Endothelial cell (in vitro differentiated cells): ENCODE measurements at regions not wholly inside any gene's neighbourhood (a gene's known extent, or its start where the extent isn't known, plus 50 kb on each side); places are given as distances from the start of the nearest gene placed in this dataset.

ENCODE experiments used
- DNase-seq: peaks from one replicate; pipeline ENCODE4 v3.0.0; 2021; ENCODE audit warnings: low spot score
- H3K27ac Mint-ChIP-seq: one replicate; pipeline ENCODE4 v1.8.0; 2021; ENCODE audit warnings: mixed read lengths, inconsistent platforms; ENCODE audit not compliant: unreplicated experiment
- H3K27me3 Mint-ChIP-seq: one replicate; pipeline ENCODE4 v1.8.0; 2021; ENCODE audit warnings: mild to moderate bottlenecking, moderate library complexity, mixed read lengths, inconsistent platforms; ENCODE audit not compliant: unreplicated experiment
- H3K36me3 Mint-ChIP-seq: one replicate; pipeline ENCODE4 v1.8.0; 2021; ENCODE audit warnings: mild to moderate bottlenecking, low read depth, mixed read lengths, inconsistent platforms; ENCODE audit not compliant: unreplicated experiment
- H3K4me1 Mint-ChIP-seq: one replicate; pipeline ENCODE4 v1.8.0; 2021; ENCODE audit warnings: mild to moderate bottlenecking, mixed read lengths, inconsistent platforms; ENCODE audit not compliant: unreplicated experiment
- H3K4me3 Mint-ChIP-seq: one replicate; pipeline ENCODE4 v1.8.0; 2021; ENCODE audit warnings: mild to moderate bottlenecking, mixed read lengths, inconsistent platforms; ENCODE audit not compliant: unreplicated experiment
- H3K9me3 Mint-ChIP-seq: one replicate; pipeline ENCODE4 v1.8.0; 2021; ENCODE audit warnings: mixed read lengths, inconsistent platforms; ENCODE audit not compliant: unreplicated experiment
- TF ChIP-seq, protein P1 (sequence below): fragments of 200-600 bp; sonication (generic); IDR thresholded peaks from one replicate; pipeline ENCODE4 v1.5.0; 2021; ENCODE audit warnings: antibody characterized with exemption; ENCODE audit not compliant: unreplicated experiment

DNA sequence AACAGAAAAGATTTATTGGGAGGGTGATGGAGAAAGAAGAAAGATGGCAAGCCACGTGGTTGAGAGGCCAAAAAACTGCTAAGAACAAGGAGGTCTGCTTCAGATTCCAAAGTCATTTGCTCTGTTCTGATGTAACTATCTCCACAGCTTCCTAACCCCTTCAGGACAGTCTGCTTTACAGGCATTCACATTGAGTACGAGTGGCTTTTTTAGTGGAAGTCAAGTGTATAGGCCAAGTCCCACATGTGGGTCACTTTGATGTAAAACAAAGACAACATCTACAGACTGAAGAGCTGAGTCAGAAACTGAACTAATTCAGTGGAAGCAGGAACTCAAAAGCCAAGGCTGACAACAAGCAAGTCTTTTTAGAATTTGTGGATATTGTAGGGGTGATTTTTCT lies 128.7 kb upstream of the F3 start:
- H3K27me3 Mint-ChIP-seq, result peaks cover 4% of the 10 kb centered on the region
- peaks cover 22% of the 10 kb centered on the region for H3K4me1 Mint-ChIP-seq
- no peaks in the 10 kb centered on the region for H3K9me3 Mint-ChIP-seq
- TF ChIP-seq, protein P1, sequence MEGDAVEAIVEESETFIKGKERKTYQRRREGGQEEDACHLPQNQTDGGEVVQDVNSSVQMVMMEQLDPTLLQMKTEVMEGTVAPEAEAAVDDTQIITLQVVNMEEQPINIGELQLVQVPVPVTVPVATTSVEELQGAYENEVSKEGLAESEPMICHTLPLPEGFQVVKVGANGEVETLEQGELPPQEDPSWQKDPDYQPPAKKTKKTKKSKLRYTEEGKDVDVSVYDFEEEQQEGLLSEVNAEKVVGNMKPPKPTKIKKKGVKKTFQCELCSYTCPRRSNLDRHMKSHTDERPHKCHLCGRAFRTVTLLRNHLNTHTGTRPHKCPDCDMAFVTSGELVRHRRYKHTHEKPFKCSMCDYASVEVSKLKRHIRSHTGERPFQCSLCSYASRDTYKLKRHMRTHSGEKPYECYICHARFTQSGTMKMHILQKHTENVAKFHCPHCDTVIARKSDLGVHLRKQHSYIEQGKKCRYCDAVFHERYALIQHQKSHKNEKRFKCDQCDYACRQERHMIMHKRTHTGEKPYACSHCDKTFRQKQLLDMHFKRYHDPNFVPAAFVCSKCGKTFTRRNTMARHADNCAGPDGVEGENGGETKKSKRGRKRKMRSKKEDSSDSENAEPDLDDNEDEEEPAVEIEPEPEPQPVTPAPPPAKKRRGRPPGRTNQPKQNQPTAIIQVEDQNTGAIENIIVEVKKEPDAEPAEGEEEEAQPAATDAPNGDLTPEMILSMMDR, result no peak
- no peaks in the 10 kb centered on the region for H3K36me3 Mint-ChIP-seq
- no peak overlapping the region for H3K4me3 Mint-ChIP-seq
- DNase-seq, result no peak
- H3K27ac Mint-ChIP-seq, result no peak overlapping the region

DNA sequence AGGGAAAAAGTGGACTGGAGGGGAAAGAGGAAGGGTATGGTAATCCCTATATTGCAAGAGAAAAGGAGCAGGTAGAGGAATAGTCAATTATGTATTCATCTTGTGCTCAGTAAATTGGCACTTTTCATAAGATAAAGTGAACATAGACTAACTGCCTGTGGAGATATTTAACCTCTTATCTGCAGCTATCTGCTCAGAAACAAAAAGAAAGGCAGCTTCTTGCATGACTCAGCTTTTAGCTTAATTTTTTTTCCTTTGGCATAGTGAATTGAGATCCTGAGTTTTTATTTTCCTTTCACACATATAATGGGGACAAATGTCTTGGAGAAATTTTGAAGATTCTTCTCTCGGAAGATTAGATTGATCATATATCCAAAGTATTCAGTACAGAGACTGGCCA lies 127.6 kb upstream of the F3 start:
- Mint-ChIP-seq H3K36me3 (no peaks in the 10 kb centered on the region), H3K27ac (no peak overlapping the region)

DNA sequence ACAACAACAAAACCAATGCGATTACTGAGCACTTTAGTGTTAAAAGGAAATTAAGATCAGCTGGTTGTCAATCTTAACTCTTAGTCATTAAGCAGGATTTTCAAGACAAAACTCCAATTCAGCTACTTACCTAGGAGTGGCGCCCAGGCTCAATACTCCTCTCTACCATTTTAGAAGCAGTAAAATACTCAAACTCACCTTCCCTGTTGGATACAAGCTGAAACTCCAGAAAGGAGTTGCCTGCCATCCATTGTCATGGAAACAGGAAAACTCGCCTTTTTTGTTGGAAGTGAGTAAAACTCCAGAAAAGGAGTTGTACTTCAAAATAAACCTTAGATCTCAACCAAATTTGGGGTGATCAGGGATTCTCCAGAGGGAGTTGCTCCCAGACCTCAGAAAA lies 127.0 kb upstream of the F3 start:
- Mint-ChIP-seq H3K9me3 (no peaks in the 10 kb centered on the region), H3K27me3 (no peaks in the 10 kb centered on the region), H3K36me3 (no peaks in the 10 kb centered on the region), H3K4me1 (peaks cover 13% of the 10 kb centered on the region), H3K27ac (no peak overlapping the region), H3K4me3 (no peak overlapping the region)
- TF ChIP-seq, protein P1, result no peak
- DNase-seq, result no peak

More for the DNA sequence above, 127.6 kb upstream of the F3 start:
- DNase-seq, result no peak
- Mint-ChIP-seq H3K4me1 (peaks cover 13% of the 10 kb centered on the region), H3K9me3 (no peaks in the 10 kb centered on the region), H3K4me3 (no peak overlapping the region), H3K27me3 (no peaks in the 10 kb centered on the region)
- TF ChIP-seq, protein P1, result no peak

DNA sequence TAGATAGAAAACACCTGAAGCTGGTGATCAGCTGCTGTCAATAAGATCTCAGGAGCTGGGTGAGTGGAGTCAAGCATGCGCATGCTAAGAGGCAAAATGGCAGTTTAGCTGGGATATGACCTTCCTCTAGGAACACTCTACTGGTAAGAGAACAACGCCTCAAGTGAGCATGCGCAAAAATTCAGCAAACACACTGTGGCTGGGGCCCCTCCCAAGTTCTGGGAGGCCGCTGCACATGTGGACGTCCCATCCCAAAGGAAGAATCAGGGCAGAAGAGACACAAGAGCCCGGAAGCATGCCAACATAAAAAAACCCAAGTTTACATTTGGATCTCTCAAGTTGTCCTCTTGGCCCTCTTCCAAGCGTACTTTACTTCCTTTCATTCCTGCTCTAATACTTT lies 126.3 kb upstream of the F3 start:
- Mint-ChIP-seq H3K27ac (no peak overlapping the region), H3K36me3 (no peaks in the 10 kb centered on the region), H3K27me3 (no peaks in the 10 kb centered on the region), H3K4me1 (peaks cover 13% of the 10 kb centered on the region), H3K9me3 (no peaks in the 10 kb centered on the region), H3K4me3 (no peak overlapping the region)
- TF ChIP-seq, protein P1, result no peak
- no peak for DNase-seq

DNA sequence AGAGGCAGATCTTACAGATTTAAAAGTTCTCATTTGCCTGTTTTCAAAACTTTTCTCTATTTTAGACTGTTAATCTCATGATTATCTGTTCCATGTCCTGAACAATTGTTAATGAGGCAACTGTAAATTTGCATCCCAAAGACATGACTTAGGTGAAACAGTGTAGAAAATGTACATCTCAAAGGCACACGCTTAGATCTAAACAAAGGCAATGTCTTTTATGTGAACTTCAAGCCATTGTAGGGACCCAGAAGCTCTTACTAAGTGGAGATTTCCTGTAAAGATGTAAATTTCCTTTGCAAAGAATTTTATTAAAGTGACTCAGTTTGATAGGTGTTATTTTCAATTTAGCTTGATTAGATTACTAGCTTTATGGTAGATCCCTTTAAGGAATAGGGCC lies 125.2 kb upstream of the F3 start:
- TF ChIP-seq, protein P1, result no peak
- Mint-ChIP-seq H3K27ac (no peak overlapping the region), H3K36me3 (no peaks in the 10 kb centered on the region), H3K9me3 (no peaks in the 10 kb centered on the region), H3K4me3 (no peak overlapping the region), H3K27me3 (no peaks in the 10 kb centered on the region), H3K4me1 (peaks cover 16% of the 10 kb centered on the region)
- DNase-seq, result no peak
